Mesothelial cell of epicardium (in vitro differentiated cells): ENCODE measurements at regions not wholly inside any gene's neighbourhood (a gene's known extent, or its start where the extent isn't known, plus 50 kb on each side); places are given as distances from the start of the nearest gene placed in this dataset.

ENCODE experiments used
- DNase-seq, 2 experiments: peaks; one replicate each; pipeline ENCODE4 v3.0.0; 2021; ENCODE audit warnings: low spot score in 2 of 2; ENCODE audit not compliant: unreplicated experiment in 2 of 2
- H3K27ac Mint-ChIP-seq: 2 replicates; pipeline ENCODE4 v1.8.0; 2021; ENCODE audit warnings: mixed read lengths
- H3K27me3 Mint-ChIP-seq: 2 replicates; pipeline ENCODE4 v1.8.0; 2021; ENCODE audit warnings: low read depth, mixed read lengths
- H3K36me3 Mint-ChIP-seq: 2 replicates; pipeline ENCODE4 v1.8.0; 2021; ENCODE audit warnings: mixed read lengths
- H3K4me1 Mint-ChIP-seq: 2 replicates; pipeline ENCODE4 v1.8.0; 2021; ENCODE audit warnings: mixed read lengths
- H3K4me3 Mint-ChIP-seq: 2 replicates; pipeline ENCODE4 v1.8.0; 2021; ENCODE audit warnings: mild to moderate bottlenecking, moderate library complexity, mixed read lengths
- H3K9me3 Mint-ChIP-seq: 2 replicates; pipeline ENCODE4 v1.8.0; 2021; ENCODE audit warnings: mixed read lengths
- TF ChIP-seq, protein P1 (sequence below): fragments of 200-600 bp; sonication (generic); IDR thresholded peaks from one replicate; pipeline ENCODE4 v1.5.0; 2021; ENCODE audit warnings: antibody characterized with exemption; ENCODE audit not compliant: unreplicated experiment

DNA sequence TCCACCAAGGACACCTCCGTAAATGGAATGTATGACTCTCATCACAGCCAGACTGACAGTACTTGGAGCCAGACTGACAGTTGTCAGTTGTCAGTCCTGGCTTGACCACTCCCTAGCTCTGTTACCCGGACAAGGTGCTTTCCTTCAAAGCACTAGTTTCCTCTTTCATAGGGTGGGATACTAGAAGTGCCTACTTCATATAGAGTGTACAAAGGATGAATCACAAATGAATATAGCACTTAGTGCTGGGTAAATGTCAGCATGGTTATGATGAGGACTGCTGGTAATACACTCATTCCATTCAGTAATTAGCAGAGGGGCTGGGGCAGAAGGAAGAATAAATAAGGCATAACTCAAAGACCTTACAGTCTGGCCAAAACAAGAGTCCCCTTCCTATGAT lies 91.4 kb downstream of the ARL4C start:
- no peak for DNase-seq
- H3K4me1 Mint-ChIP-seq: peaks cover 8% of the 10 kb centered on the region

DNA sequence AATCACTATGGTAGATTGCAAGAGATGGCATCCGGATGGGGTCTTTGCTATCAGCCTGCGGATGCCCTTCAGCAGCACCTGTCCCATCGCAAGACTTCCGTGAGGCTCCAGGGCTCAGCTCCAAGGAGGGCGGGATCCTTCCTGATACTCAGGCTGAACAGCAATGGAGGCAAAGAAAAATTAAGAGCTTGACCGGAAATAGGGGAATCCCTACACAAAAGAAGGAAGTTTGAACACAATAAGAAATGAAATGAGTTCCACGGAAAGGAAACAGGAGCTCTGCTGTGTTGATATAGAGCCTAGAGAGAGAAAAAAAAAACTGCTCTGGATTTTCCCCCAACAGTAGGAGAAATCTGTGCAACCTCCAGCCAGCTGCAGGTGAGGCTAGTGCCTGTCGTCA lies 91.9 kb downstream of the ARL4C start:
- Mint-ChIP-seq H3K27ac (no peak overlapping the region), H3K9me3 (peaks cover 4% of the 10 kb centered on the region), H3K4me1 (peaks cover 3% of the 10 kb centered on the region), H3K4me3 (no peak overlapping the region), H3K36me3 (no peaks in the 10 kb centered on the region), H3K27me3 (no peaks in the 10 kb centered on the region)
- DNase-seq: no peak
- TF ChIP-seq, protein P1, sequence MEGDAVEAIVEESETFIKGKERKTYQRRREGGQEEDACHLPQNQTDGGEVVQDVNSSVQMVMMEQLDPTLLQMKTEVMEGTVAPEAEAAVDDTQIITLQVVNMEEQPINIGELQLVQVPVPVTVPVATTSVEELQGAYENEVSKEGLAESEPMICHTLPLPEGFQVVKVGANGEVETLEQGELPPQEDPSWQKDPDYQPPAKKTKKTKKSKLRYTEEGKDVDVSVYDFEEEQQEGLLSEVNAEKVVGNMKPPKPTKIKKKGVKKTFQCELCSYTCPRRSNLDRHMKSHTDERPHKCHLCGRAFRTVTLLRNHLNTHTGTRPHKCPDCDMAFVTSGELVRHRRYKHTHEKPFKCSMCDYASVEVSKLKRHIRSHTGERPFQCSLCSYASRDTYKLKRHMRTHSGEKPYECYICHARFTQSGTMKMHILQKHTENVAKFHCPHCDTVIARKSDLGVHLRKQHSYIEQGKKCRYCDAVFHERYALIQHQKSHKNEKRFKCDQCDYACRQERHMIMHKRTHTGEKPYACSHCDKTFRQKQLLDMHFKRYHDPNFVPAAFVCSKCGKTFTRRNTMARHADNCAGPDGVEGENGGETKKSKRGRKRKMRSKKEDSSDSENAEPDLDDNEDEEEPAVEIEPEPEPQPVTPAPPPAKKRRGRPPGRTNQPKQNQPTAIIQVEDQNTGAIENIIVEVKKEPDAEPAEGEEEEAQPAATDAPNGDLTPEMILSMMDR: no peak

More for the DNA sequence above, 91.4 kb downstream of the ARL4C start:
- Mint-ChIP-seq H3K4me3 (no peak overlapping the region), H3K27me3 (no peaks in the 10 kb centered on the region), H3K27ac (no peak overlapping the region), H3K9me3 (peaks cover 4% of the 10 kb centered on the region), H3K36me3 (no peaks in the 10 kb centered on the region)
- TF ChIP-seq, protein P1: no peak

DNA sequence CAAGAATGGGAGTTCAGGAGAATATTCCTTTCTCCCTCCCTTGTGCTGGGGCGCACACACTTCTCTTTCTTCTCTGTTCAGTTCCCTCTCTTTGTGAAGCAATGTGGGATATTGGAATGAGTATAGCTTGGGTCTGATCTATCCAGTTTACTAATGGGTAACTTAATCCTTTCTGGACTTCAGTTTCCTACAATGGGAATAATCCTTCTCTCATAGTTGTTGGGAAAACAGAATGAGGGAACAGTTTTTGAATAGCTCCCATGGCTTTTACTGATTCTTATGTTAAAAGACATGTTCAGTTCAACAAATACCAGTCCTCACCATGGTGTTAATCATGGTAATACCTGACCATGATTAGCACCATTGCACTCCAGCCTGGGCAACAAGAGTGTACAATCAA lies 93.1 kb downstream of the ARL4C start:
- Mint-ChIP-seq H3K4me1 (no peaks in the 10 kb centered on the region), H3K27me3 (no peaks in the 10 kb centered on the region), H3K36me3 (no peaks in the 10 kb centered on the region), H3K4me3 (no peak overlapping the region), H3K27ac (no peak overlapping the region), H3K9me3 (peaks cover 4% of the 10 kb centered on the region)
- DNase-seq: no peak
- TF ChIP-seq, protein P1: no peak

DNA sequence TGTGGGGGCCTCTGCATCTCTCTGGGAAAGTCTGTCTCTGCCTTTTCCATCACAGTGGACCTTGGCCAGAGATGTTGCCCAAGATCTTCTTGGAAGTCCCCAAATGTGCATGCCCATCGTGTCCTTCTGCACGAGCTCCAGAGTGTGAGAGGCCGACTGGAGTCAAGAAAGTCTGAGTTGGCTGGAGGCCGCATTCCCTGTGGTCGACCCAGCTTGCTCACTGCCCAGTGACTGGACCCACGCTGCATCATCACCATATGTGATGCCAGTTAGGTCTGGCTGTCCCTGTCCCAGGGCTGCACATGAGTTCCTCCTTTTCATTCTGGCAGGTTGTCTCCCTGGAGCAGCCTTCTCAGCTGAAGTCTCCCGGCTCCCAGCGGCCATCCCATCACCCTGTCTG lies 93.8 kb downstream of the ARL4C start:
- no peaks in the 10 kb centered on the region for H3K4me1 Mint-ChIP-seq
- H3K27ac Mint-ChIP-seq: no peak overlapping the region
- DNase-seq: no peak
- H3K9me3 Mint-ChIP-seq: peaks cover 4% of the 10 kb centered on the region
- TF ChIP-seq, protein P1: no peak
- no peaks in the 10 kb centered on the region for H3K36me3 Mint-ChIP-seq
- H3K27me3 Mint-ChIP-seq: no peaks in the 10 kb centered on the region
- no peak overlapping the region for H3K4me3 Mint-ChIP-seq

DNA sequence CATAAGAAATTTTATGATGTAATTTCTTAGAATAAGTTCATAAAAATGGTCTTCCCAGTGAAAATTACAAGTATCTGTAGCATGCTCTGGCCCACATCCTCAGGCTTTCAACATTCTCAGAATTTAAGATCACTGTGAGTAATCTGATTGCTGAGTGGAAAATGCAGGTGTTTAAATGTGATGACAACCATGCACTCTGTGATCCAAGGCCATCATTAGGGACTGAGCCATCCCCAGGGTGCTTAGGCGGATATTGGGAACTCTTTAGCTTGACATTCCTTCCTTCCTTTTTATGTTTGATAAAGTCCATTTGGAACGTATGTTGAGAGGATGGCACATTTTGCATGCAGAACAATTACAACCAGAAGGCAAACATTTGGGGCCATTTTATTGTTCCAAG lies 95.5 kb downstream of the ARL4C start:
- Mint-ChIP-seq H3K9me3 (peaks cover 4% of the 10 kb centered on the region), H3K4me1 (no peaks in the 10 kb centered on the region), H3K27ac (no peak overlapping the region), H3K4me3 (no peak overlapping the region), H3K27me3 (no peaks in the 10 kb centered on the region), H3K36me3 (no peaks in the 10 kb centered on the region)
- no peak for DNase-seq
- TF ChIP-seq, protein P1: no peak

DNA sequence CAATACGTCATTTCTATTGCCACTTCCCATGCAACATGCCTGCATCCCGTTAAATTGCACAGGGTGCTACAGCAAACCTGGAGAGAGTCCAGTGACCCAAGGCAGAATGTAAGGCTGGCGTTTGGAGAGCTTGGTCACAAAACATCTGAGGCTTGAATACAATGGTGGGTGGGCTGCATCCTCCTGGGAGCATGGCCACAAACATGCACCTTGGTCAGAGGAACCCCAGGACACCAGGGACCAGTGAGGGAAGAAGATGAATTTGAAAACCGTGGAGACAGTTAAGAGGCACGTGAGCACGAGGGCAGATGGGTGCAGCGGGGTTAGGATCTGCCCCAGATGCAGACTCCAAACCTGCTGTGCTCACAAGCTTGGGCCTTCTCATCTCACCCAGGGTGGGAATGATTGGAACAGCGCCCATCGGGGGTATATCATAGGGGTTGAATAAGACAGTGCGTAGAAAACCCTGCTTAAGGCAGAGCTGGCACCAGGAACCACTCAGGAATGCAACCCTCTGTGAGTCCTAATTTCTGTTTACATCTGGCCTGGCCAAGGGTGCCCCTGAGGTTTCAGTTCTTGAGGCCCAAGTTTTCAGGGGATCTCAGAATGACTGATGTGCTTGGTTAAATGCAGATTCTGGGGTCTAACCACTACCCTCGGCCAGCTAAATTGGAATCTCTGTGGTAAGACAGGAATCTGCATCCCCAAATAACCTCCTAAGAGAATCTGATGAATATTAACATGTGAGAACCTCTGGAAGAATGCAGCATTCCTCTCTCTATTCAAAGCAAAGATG lies 97.2 kb downstream of the ARL4C start:
- H3K4me1 Mint-ChIP-seq: no peaks in the 10 kb centered on the region
- H3K27me3 Mint-ChIP-seq: no peaks in the 10 kb centered on the region
- H3K27ac Mint-ChIP-seq: no peak overlapping the region
- no peak for DNase-seq
- no peak overlapping the region for H3K4me3 Mint-ChIP-seq
- no peaks in the 10 kb centered on the region for H3K36me3 Mint-ChIP-seq
- TF ChIP-seq, protein P1: no peak
- H3K9me3 Mint-ChIP-seq: peaks cover 4% of the 10 kb centered on the region
